ENCODE measurements at regions not wholly inside any gene's neighbourhood (a gene's known extent, or its start where the extent isn't known, plus 50 kb on each side); places are given as distances from the start of the nearest gene placed in this dataset.

- no peak for TF ChIP-seq POLR2A (IDR thresholded peaks at IDR 0.05)
- TF ChIP-seq, protein P1, sequence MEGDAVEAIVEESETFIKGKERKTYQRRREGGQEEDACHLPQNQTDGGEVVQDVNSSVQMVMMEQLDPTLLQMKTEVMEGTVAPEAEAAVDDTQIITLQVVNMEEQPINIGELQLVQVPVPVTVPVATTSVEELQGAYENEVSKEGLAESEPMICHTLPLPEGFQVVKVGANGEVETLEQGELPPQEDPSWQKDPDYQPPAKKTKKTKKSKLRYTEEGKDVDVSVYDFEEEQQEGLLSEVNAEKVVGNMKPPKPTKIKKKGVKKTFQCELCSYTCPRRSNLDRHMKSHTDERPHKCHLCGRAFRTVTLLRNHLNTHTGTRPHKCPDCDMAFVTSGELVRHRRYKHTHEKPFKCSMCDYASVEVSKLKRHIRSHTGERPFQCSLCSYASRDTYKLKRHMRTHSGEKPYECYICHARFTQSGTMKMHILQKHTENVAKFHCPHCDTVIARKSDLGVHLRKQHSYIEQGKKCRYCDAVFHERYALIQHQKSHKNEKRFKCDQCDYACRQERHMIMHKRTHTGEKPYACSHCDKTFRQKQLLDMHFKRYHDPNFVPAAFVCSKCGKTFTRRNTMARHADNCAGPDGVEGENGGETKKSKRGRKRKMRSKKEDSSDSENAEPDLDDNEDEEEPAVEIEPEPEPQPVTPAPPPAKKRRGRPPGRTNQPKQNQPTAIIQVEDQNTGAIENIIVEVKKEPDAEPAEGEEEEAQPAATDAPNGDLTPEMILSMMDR (IDR thresholded peaks at IDR 0.05): no peak
- TF ChIP-seq POLR2AphosphoS5 (IDR thresholded peaks at IDR 0.05): no peak
Measured at GRCh38 chr18:10387399-10387798, 67.0 kb upstream of the APCDD1 start.
